ENCODE measurements at regions not wholly inside any gene's neighbourhood (a gene's known extent, or its start where the extent isn't known, plus 50 kb on each side); places are given as distances from the start of the nearest gene placed in this dataset.

- TF ChIP-seq ELK1 (IDR thresholded peaks at IDR 0.05; ENCODE audit: borderline replicate concordance, low read depth, low read length) (no peak), CTCF (conservative IDR thresholded peaks at IDR 0.05; ENCODE audit: low read depth, low read length) (no peak), FOS (IDR thresholded peaks at IDR 0.05; ENCODE audit: low read depth, low read length) (no peak), CEBPB (IDR thresholded peaks at IDR 0.05; ENCODE audit: low read depth, low read length) (no peak), POLR2A (IDR thresholded peaks at IDR 0.05; ENCODE audit: low read depth, low read length) (no peak), MXI1 (IDR thresholded peaks at IDR 0.05; ENCODE audit: borderline replicate concordance, low read depth, low read length) (no peak), RFX5 (IDR thresholded peaks at IDR 0.05; ENCODE audit: low read depth, low read length) (no peak), MAFK (IDR thresholded peaks at IDR 0.05; ENCODE audit: low read depth, low read length) (no peak)
These were observed 80.8 kb upstream of the IER5L start for GRCh38 chr9:129258823-129259301.
